Neutrophil (primary cell): ENCODE measurements at regions not wholly inside any gene's neighbourhood (a gene's known extent, or its start where the extent isn't known, plus 50 kb on each side); places are given as distances from the start of the nearest gene placed in this dataset.

ENCODE experiments used
- H3K27ac ChIP-seq: fragments of 200-600 bp; sonication (generic); 2 replicates; pipeline ENCODE4 v1.5.1; 2016; ENCODE audit warnings: mild to moderate bottlenecking, moderate library complexity
- H3K27me3 ChIP-seq: fragments of 200-600 bp; sonication (generic); 2 replicates; pipeline ENCODE4 v1.6.0; 2016; ENCODE audit warnings: mild to moderate bottlenecking
- H3K36me3 ChIP-seq: fragments of 200-600 bp; sonication (generic); 2 replicates; pipeline ENCODE4 v1.5.1; 2017
- H3K4me1 ChIP-seq, 2 experiments: fragments of 200-600 bp in 1 of 2; sonication (generic) in 1 of 2; 1 replicate in 1 of 2; 2 replicates in 1 of 2; pipeline versions ENCODE4 v1.5.1 to v1.6.1; 2013 to 2016; ENCODE audit warnings: low read depth in 1 of 2, low read length in 1 of 2, mild to moderate bottlenecking in 1 of 2, moderate library complexity in 1 of 2; ENCODE audit not compliant: control insufficient read depth in 1 of 2, insufficient read depth in 1 of 2
- H3K4me3 ChIP-seq, 2 experiments: fragments of 200-600 bp in 1 of 2; sonication (generic) in 1 of 2; 1 replicate in 1 of 2; 2 replicates in 1 of 2; pipeline ENCODE4 v1.5.1; 2013 to 2016; ENCODE audit warnings: low read depth in 1 of 2, low read length in 1 of 2, mild to moderate bottlenecking in 1 of 2, moderate library complexity in 1 of 2
- H3K9me3 ChIP-seq: fragments of 200-600 bp; sonication (generic); 2 replicates; pipeline ENCODE4 v1.5.1; 2016
- CTCF ChIP-seq: fragments of 200-600 bp; sonication (generic); IDR thresholded peaks from 2 replicates; pipeline ENCODE4 v1.5.1; 2016; ENCODE audit warnings: antibody characterized with exemption

- Histone ChIP-seq H3K4me1 (no peaks in the 10 kb centered on the region), H3K27me3 (no peaks in the 10 kb centered on the region), H3K36me3 (no peaks in the 10 kb centered on the region), H3K4me3 (no peak overlapping the region), H3K9me3 (no peaks in the 10 kb centered on the region), H3K27ac (no peak overlapping the region)
- TF ChIP-seq CTCF, result no peak
Measured at GRCh38 chr22:47259990-47260389, 497.5 kb downstream of the TBC1D22A start.

GRCh38 chr22:47259049-47259448 is 496.6 kb downstream of the TBC1D22A start:
- Histone ChIP-seq H3K4me1 (no peaks in the 10 kb centered on the region), H3K4me3 (no peak overlapping the region), H3K27ac (no peak overlapping the region), H3K36me3 (no peaks in the 10 kb centered on the region), H3K9me3 (no peaks in the 10 kb centered on the region), H3K27me3 (no peaks in the 10 kb centered on the region)
- TF ChIP-seq CTCF, result no peak

GRCh38 chr22:47257976-47258375 is 495.5 kb downstream of the TBC1D22A start:
- Histone ChIP-seq H3K27me3 (no peaks in the 10 kb centered on the region), H3K9me3 (no peaks in the 10 kb centered on the region), H3K4me1 (no peaks in the 10 kb centered on the region), H3K27ac (no peak overlapping the region), H3K4me3 (no peak overlapping the region), H3K36me3 (no peaks in the 10 kb centered on the region)
- no peak for TF ChIP-seq CTCF

GRCh38 chr22:47257566-47257965 is 495.1 kb downstream of the TBC1D22A start:
- H3K9me3 ChIP-seq, result no peaks in the 10 kb centered on the region
- no peaks in the 10 kb centered on the region for H3K27me3 ChIP-seq
- H3K4me3 ChIP-seq, result no peak overlapping the region
- H3K4me1 ChIP-seq, result no peaks in the 10 kb centered on the region
- no peak overlapping the region for H3K27ac ChIP-seq
- no peaks in the 10 kb centered on the region for H3K36me3 ChIP-seq
- no peak for TF ChIP-seq CTCF

- H3K9me3 ChIP-seq, result no peaks in the 10 kb centered on the region
- no peaks in the 10 kb centered on the region for H3K36me3 ChIP-seq
- H3K27me3 ChIP-seq, result no peaks in the 10 kb centered on the region
- no peak for TF ChIP-seq CTCF
- no peak overlapping the region for H3K27ac ChIP-seq
- no peak overlapping the region for H3K4me3 ChIP-seq
- no peaks in the 10 kb centered on the region for H3K4me1 ChIP-seq
Measured at GRCh38 chr22:47251911-47252310, 489.5 kb downstream of the TBC1D22A start.
